Esophagus squamous epithelium (tissue), 4 donors: ENCODE measurements at regions not wholly inside any gene's neighbourhood (a gene's known extent, or its start where the extent isn't known, plus 50 kb on each side); places are given as distances from the start of the nearest gene placed in this dataset.

Experiments
- CTCF ChIP-seq, 6 experiments: fragments of 450-650 bp in 4 of 6; fragments of 200-600 bp in 2 of 6; sonication (generic) in 2 of 6; IDR thresholded peaks; one replicate each; pipeline ENCODE4 v1.5.1; 2016 to 2019; ENCODE audit warnings: antibody characterized with exemption in 6 of 6, mild to moderate bottlenecking in 4 of 6, moderate library complexity in 4 of 6
- POLR2A ChIP-seq, 4 donors: fragments of 450-650 bp; IDR thresholded peaks; one replicate each; pipeline ENCODE4 v1.6.1; 2017; ENCODE audit warnings: antibody characterized with exemption in 4 of 4, mild to moderate bottlenecking in 4 of 4, moderate library complexity in 3 of 4

- TF ChIP-seq CTCF (IDR thresholded peaks at IDR 0.05), result no peak
- TF ChIP-seq POLR2A (IDR thresholded peaks at IDR 0.05), result no peak
Measured at GRCh38 chr10:86580521-86580891, 58.9 kb upstream of the WAPL start.
